GM19239 (cell line): ENCODE measurements at regions not wholly inside any gene's neighbourhood (a gene's known extent, or its start where the extent isn't known, plus 50 kb on each side); places are given as distances from the start of the nearest gene placed in this dataset.

ENCODE experiments used
- DNase-seq: peaks from one replicate; pipeline ENCODE4 v3.0.0; 2011; ENCODE audit warnings: low spot score; ENCODE audit not compliant: insufficient read length
- FAIRE-seq: peaks from 2 replicates; lab custom pipeline; 2011; peaks lifted over from hg19 to GRCh38; lab: Jason Lieb, UNC

GRCh38 chr4:133620555-133620954 is 471.5 kb downstream of the PCDH10 start:
- DNase-seq: no peak
- FAIRE-seq: no peak

- no peak for DNase-seq
Observed at GRCh38 chr4:133618963-133619362, 469.9 kb downstream of the PCDH10 start.

DNA sequence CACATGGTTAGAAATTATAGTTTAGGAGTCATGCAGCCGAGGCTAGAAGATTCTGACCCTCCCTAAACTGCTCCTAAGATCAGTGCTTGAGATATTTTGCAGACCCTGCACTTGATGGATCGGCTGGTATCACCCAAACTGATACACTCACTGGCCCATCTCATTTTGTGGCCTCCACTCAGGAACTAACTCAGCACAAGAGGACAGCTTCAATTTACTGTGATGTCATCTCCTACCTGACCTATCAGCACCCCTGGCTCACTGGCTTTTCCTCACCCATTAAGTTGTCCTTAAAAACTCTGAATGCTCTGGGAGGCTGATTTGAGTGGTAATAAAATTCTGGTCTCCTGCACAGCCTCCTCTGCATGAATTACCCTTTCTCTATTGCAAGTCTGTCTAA is 450.9 kb downstream of the PCDH10 start:
- DNase-seq (no peak), FAIRE-seq (no peak)

More at GRCh38 chr4:133618963-133619362, 469.9 kb downstream of the PCDH10 start:
- FAIRE-seq: no peak

GRCh38 chr4:133598779-133599178 is 449.7 kb downstream of the PCDH10 start:
- DNase-seq (no peak), FAIRE-seq (no peak)

DNA sequence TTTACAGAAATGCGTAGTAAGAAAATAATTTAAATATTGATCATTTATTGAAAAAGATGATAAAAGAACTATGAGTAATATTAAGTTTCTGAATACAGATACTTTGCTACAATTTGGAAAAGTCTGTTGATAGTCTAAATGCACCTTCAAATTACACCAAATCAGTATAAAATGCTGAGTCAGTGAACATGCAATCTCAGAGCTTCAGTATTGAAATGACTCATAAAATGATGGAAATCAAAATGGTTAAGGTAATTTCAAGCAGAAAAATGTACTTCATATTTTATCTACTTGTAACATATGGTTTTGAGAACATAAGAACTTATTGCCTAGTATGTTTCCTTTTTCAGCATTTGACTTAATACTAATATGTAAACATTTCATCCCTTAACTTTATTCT is 448.2 kb downstream of the PCDH10 start:
- no peak for FAIRE-seq
- no peak for DNase-seq

DNA sequence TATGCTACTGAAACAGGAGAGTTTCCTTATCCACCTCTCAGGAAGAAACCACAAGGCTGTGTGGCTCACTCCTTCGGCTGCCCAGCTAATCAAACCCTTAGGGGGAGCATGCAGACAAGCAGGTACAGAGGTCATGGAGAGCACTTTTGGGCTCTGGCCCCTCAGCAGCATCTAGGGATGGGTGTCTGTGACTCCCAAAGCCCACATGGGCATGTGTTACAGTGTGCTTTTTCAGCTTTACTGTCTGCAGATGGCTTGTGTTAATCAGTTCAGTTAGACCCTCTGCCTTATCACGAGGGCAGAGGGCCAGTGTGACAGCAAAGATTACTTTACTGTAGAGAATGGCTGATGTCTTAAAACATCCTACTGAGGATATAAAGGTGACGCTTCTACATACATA is 447.4 kb downstream of the PCDH10 start:
- FAIRE-seq (no peak), DNase-seq (no peak)

GRCh38 chr4:133594390-133595207 is 445.5 kb downstream of the PCDH10 start:
- DNase-seq: no peak
- no peak for FAIRE-seq

GRCh38 chr4:133593764-133594163 is 444.7 kb downstream of the PCDH10 start:
- no peak for FAIRE-seq
- DNase-seq: no peak

DNA sequence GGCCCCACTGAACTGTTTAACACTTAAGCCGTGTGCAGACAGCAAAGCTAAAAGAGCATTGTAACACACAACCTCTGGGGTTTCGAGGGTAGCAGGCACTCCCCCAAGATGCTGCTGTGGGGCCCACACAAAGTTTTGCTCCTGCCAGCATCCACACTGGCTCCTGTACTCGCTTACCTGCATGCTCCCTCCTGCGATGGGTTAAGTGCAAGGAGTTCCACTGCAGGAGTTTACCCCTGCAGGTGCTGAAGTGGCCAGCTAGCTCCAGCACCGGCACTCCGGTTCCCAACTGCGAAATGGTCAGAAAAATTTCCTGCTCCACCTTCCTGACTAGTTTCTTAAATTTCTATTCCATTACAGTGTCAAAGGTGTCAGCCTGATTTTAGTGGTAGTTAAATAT is 443.5 kb downstream of the PCDH10 start:
- no peak for FAIRE-seq
- DNase-seq: no peak

- FAIRE-seq (no peak), DNase-seq (no peak)
Observed at GRCh38 chr4:133592106-133592505, 443.0 kb downstream of the PCDH10 start.

DNA sequence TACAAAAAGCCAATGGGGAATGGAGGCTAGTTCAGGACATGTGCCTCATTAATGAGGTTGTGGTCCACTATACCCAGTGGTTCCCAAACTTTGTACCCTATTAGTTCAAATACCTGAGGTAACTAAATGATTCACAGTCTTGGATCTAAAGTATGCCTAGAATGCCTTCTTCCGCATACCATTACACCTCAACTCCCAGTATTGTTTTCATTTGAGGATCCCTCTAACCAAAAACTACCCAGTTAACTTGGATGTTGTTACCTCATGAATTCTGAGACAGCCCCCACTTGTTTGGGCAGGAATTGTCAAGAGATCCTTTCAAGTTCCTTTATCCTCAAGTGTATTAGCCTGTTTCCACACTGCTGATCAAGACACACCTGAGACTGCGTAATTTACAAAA is 439.2 kb downstream of the PCDH10 start:
- FAIRE-seq (no peak), DNase-seq (no peak)

DNA sequence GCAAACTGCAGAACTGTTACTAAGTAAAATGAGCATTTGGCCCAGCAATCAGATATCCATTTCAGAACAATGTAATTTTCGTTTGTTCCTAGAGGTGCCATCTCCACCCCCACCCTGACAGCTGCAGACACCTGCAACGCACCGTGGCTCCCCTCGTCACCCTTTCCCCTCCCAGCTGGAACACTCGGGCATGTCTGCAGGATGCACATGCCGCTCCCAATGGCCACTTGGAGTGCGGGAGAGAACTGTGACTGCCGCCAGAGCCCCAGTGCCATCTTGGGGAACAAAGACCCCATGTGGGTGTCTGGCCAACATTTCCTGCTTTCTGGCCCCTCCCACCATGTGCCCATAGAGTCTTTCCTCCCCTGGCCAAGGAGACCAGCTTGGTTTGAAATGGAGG is 436.2 kb downstream of the PCDH10 start:
- no peak for FAIRE-seq
- DNase-seq: no peak

DNA sequence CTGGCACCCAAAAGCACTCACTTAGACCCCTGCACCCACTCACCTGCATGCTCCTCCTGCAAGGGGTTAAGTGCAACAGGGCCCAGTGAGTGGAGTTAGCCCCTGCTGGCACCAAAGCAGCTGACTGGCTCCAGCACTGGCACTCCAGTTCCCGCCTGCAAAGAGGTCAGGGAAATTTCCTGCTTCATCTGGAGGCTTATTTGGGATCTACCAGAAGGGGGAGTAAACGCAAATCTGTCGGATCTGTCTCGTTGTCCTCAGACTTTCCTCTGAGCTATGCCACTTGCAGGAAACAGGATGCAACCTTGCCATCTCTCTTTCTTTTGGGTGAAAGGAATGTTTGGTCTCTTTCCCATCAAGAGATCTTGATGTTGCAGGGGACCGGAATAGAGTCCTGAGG is 435.6 kb downstream of the PCDH10 start:
- DNase-seq (no peak), FAIRE-seq (no peak)

- DNase-seq (no peak), FAIRE-seq (no peak)
Observed at GRCh38 chr4:133581996-133582619, 433.0 kb downstream of the PCDH10 start.

DNA sequence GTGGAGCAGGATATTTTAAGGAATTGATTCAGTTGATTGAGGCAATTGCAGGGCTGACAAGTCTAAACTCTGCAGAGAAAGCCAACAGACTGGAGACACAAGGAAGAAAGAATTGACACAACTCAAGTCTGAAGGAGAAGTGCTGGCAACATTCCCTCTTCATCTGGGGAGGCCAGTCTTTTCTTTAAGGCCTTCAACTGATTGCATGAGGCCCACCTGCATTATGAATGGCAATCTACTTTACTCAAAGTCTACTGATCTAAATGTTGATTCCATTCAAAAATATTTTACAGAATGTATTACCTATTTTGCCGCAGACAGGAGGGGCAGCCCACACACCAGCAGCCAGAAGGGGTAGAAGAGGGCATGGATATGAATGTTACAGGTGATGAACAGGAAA is 425.2 kb downstream of the PCDH10 start:
- FAIRE-seq (no peak), DNase-seq (no peak)

- FAIRE-seq: no peak
Observed at GRCh38 chr4:133565379-133565778, 416.3 kb downstream of the PCDH10 start.

DNA sequence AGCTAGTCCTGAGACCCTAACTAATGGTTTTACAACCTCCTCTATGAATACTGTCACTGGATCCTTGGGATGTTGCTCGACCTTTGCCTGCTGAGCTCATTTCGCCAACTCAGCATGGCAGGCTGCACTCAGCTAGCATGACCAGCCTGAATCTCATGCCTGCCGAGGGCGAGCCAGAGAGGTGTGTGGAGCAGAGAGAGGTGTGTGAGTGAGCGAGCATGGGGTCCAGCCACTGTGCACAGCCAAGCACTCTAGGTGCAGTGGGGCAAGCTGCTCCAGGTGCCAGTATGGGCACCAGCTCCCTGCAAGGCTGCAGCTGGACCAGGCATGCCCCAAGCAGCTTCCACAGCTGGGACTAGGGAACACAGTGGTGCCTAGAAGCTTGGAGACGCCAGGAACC is 410.9 kb downstream of the PCDH10 start:
- no peak for FAIRE-seq
- no peak for DNase-seq

More at GRCh38 chr4:133565379-133565778, 416.3 kb downstream of the PCDH10 start:
- DNase-seq: no peak

DNA sequence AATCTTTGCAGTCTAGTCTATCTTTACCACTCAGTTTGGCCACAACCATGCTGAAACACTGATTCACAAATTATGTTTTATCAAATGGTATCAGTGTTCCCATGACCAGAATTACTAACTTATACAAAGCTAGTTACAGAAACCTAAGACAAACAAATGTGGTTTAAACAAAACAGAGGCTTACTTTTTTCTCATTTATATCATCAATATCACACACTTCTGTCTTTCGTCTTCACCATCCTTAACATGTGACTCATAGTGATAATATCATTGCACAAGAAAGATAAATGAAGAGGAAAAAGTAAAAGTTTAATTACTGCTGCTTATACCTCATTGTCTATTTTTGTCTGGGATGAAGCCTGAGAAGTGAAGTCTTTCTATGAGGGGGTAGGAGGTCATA is 406.6 kb downstream of the PCDH10 start:
- DNase-seq (no peak), FAIRE-seq (no peak)

DNA sequence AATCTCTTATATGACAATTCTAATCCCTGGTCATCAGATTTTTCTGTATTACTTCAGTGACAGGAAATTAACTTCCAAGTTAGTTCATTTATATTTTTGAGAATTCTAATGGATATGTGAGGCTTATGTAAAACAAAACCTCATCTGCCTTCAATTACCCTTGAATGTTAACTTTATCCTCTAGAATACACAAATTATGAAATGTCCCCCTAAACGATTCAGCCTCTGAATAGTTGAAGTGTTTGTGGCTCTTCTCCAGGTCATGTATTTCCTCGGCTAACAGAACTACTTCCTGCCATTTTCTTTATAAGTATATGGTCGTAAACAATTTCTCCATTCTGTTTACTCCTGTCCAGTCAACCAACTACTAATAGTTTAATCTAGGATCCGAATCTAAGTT is 401.3 kb downstream of the PCDH10 start:
- FAIRE-seq: no peak

GRCh38 chr4:133544097-133544496 is 395.0 kb downstream of the PCDH10 start:
- FAIRE-seq (no peak), DNase-seq (no peak)

More for the DNA sequence above, 401.3 kb downstream of the PCDH10 start:
- no peak for DNase-seq

GRCh38 chr4:133537780-133538281 is 388.7 kb downstream of the PCDH10 start:
- no peak for DNase-seq
- FAIRE-seq: no peak
